ENCODE measurements at regions not wholly inside any gene's neighbourhood (a gene's known extent, or its start where the extent isn't known, plus 50 kb on each side); places are given as distances from the start of the nearest gene placed in this dataset.

- no peak for DNase-seq (ENCODE audit: extremely low read depth, low read depth, low spot score)
These were observed 745.3 kb upstream of the ZEB2 start for GRCh38 chr2:145265244-145265643.

DNA sequence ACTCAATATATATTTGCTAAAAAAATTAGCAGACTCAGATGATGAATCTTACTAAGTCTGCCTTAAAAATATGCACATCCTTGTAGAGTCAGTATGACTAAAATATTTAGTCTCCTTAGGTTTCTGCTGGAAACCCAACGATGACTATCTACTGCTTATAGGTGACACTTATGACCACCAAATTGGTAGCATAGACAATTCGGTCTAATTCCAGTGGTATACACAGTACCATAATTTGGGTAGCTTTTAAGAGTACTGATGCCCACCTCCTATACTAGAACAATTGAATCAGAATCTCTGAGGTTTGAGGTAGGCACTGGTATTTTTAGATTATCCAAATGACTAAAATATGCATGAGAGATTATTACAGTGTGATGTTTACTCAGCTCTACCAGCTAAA, 740.8 kb upstream of the ZEB2 start:
- no peak for DNase-seq (ENCODE audit: extremely low read depth, low read depth, low spot score)

DNA sequence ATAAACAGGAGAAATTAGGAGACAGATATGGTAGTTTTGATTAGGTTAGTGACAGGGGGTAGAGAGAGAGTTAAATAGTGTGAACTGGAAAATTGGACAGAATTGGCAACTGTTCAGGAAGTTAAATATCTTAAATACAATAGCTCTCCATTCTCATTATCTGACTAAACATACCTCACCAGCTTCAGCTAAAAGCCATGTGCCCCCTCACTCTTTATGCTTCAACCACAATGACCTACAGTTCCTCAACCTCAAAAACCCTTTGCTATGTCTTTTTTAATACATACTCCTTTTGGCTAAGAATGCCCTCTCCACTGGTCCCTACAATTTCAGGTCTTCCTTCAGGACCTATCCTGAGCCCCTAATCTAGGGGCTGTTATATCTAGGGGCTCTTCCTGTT, 740.2 kb upstream of the ZEB2 start:
- DNase-seq (ENCODE audit: extremely low read depth, low read depth, low spot score), result no peak

GRCh38 chr2:145258903-145259579, 739.1 kb upstream of the ZEB2 start:
- DNase-seq (ENCODE audit: extremely low read depth, low read depth, low spot score), result no peak

DNA sequence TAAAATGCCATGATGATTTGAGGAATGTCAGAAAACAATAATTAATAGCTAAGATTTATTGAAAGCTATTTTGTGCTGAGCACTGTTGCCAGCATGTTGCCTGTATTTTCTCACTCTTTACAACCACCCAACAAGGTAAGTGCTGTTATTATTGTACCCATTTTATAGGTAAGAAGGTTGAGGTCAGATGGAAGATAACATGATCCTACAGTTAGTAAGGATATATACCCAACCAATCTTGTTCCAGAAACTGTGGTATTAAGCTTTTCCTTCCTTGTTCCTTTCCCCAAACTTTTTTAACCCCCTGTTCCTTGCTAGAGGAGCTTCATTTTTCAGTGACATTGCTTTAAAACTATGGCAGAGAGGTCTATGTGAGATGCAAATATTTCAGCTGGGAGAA, 738.0 kb upstream of the ZEB2 start:
- no peak for DNase-seq (ENCODE audit: extremely low read depth, low read depth, low spot score)

- no peak for DNase-seq (ENCODE audit: extremely low read depth, low read depth, low spot score)
These were observed 736.6 kb upstream of the ZEB2 start for GRCh38 chr2:145256551-145256950.

DNA sequence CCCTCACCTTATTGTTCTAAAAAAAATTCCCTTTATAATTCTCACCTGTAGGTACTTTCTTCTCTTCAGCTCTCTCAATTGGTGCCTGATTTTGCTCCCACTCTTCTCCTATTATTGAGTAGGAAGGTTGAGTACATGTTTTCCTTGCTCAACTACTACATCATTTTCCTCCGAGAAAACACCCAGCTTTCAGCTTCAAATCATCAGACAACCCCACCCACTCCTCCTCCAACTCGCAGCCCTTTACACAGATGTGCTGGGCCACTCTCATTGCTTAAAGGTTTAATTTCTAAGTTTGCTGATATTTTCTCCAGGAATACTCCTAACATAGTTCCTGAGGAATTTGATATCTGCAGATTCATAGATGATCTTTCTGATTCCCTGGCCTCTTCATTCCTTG, 734.4 kb upstream of the ZEB2 start:
- no peak for DNase-seq (ENCODE audit: extremely low read depth, low read depth, low spot score)

DNA sequence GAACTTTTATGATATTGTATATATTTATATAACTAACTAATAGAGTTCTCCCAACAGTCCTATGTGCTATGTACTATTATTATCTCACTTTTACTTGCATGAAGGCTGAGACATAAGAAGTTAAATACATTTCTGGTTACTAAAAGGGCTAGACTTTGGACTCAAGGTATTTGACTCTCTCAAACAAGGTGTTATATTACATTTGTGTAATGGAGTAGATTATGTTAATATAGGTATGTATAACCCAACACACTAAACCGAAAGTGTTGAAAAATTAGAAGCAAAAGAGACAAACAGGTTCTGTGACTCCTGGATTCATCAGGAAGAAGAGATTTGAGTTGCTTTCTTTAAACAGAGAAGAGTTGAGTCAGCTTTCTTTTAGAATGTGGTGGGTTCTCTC, 733.6 kb upstream of the ZEB2 start:
- DNase-seq (ENCODE audit: extremely low read depth, low read depth, low spot score), result no peak

GRCh38 chr2:145245268-145245870, 725.5 kb upstream of the ZEB2 start:
- DNase-seq (ENCODE audit: extremely low read depth, low read depth, low spot score), result no peak

DNA sequence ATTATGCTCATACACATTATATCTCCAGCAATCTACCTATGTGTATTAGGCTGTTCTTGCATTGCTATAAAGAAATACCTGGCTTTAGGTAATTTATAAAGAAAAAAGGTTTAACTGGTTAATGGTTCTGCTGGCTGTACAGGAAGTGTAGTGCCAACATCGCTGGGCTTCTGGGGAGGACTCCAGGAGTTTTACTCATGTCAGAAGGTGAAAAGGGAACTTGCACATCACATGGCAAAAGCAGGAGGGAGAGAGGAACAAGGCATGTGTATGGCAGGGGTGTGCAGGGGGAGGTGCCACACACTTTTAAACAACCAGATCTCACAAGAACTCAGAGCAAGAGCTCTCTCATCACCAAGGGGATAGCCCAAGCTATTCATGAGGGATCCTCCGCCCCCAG, 715.4 kb upstream of the ZEB2 start:
- no peak for DNase-seq (ENCODE audit: extremely low read depth, low read depth, low spot score)

DNA sequence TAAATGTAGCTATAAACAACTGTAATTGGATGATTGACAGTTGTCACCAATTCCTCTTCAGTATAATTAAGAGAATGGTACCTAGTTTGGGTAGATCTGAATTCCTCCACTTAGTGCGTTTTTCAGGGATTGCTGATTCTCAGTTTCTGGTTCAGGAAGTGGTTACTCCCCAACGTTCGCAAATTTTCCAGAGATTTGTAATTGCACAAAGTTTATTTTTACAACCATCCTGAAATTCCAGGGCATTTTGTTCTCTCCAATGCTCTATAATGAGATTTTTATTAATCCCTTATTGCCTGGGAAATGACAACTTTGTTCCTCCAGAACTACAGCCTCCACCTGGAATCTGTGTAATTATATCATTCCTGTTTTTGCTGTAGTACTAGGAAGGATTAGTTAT, 710.6 kb upstream of the ZEB2 start:
- no peak for DNase-seq (ENCODE audit: extremely low read depth, low read depth, low spot score)

GRCh38 chr2:145228506-145228905, 708.6 kb upstream of the ZEB2 start:
- no peak for DNase-seq (ENCODE audit: extremely low read depth, low read depth, low spot score)

DNA sequence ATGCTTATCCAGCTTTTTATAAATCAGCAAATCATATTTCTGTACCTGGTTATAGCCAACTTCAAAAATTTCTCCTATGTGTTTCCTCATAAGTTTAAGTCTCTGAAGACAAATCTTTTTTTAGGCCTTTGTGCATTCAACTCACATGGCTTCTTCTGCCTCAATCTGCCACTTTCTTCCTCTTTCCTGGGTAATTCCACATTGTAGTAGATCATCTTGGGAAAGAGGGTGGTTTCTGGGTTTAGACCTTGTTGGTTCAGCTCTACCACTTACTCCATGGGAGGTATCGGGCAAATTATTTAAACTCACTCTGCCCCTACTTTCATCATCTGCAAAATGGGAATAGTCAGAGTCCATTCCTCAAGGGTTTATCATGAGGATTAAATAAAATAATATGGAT, 707.0 kb upstream of the ZEB2 start:
- DNase-seq (ENCODE audit: extremely low read depth, low read depth, low spot score), result no peak

DNA sequence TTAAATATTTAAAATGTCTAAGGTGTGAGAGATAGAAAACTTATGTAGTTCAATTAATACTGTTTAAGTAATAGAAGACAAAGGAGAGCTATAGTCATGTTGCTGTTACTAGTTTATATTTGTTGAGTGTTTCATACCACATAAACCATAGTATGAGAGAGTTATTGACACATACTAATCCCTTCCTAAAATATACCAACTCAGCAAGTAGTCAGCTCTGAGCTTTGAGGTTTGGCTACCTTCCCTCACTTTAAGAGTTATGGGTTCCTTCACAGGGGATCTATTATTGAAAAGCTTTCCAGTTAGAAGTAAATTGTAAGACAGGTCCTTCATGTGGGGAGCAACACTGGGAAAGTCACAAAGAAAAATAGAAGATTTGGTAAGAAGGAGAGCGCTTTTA, 701.6 kb upstream of the ZEB2 start:
- no peak for DNase-seq (ENCODE audit: extremely low read depth, low read depth, low spot score)

- no peak for DNase-seq (ENCODE audit: extremely low read depth, low read depth, low spot score)
These were observed 701.1 kb upstream of the ZEB2 start for GRCh38 chr2:145221032-145221431.

GRCh38 chr2:145220496-145220895, 700.6 kb upstream of the ZEB2 start:
- DNase-seq (ENCODE audit: extremely low read depth, low read depth, low spot score), result no peak

DNA sequence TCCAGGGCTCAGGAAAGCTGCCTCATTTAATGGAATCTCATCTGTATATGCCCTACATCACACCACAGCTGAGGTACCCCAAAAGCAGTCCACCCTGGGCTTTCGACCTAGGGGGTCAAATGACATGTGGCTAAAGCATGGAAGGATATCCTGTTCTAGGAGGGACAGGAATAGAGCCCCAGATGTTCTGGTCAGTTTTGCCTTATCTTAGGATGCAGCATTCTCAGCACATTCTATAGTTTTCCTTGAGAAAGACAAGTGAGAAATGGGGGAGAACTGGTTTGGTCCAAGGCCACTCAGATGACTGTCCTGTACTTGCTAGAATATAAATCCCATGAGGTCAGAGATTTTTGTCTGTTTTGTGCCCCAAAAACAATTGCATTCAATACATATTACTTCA, 688.0 kb upstream of the ZEB2 start:
- peak; percentile 69 for DNase-seq (ENCODE audit: extremely low read depth, low read depth, low spot score)

DNA sequence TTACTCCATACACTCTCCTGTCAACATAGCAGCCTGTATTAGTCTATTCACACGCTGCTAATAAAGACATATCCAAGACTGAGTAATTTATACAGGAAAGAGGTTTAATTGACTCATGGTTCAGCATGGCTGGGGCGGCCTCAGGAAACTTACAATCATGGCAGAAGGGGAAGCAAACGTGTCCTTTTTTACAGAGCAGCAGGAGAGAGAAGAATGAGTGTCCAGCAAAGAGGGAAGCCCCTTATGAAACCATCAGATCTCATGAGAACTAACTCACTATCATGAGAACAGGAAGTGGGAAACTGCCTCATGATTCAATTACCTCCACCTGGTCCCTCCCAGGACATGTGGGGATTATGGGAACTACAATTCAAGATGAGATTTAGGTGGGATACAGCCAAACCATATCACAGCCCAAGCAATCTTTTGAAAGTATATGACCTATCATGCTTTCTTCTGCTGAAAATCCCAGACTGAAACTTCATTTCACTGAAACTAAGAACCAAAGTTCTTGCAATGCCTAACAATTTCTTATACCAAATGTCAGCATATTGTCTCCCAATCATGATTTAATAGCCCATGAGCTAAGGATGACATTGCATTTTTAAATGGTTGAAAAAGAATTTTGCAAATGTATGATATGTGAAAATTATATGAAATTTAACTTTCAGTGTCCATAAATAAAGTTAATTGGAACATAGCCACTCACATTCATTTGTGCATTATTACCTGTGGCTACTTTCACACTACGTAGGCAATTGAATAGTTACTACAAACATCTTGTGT, 686.8 kb upstream of the ZEB2 start:
- DNase-seq (ENCODE audit: extremely low read depth, low read depth, low spot score), result no peak

- DNase-seq (ENCODE audit: extremely low read depth, low read depth, low spot score), result no peak
These were observed 684.0 kb upstream of the ZEB2 start for GRCh38 chr2:145203891-145204290.

GRCh38 chr2:145199827-145200706, 680.1 kb upstream of the ZEB2 start:
- DNase-seq (ENCODE audit: extremely low read depth, low read depth, low spot score), result no peak

DNA sequence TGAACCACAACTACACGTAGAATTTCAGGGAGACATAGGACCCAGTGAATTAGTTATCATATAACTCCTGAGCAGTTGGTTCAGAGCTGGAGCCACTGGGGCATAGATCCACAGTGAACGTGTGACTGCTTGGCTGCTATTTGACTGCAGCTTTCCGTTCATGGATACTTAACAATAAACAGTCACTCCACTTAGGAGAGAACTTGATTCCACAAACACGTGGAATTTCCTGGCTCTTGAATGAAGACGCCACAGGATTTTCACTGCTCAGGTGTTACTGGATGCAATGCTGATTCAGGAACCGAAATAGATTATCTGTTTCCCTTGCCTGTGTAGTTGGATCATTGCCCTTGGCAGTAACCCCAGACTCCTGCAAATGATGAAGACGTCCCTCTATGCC, 679.1 kb upstream of the ZEB2 start:
- no peak for DNase-seq (ENCODE audit: extremely low read depth, low read depth, low spot score)

Data from glomerular endothelial cell (primary cell).